HepG2 (cell line): ENCODE measurements at regions not wholly inside any gene's neighbourhood (a gene's known extent, or its start where the extent isn't known, plus 50 kb on each side); places are given as distances from the start of the nearest gene placed in this dataset.
"Not testable (repeated sequence)": the region's sequence is repeated elsewhere in the genome, so short reads cannot be mapped to it uniquely, and the experiment has no call there.

Experiments
- ATAC-seq: fragments of 200-7000 bp; cut with Tn5 transposase; 3 replicates; pipeline ENCODE4 v1.9.1; 2020; ENCODE audit warnings: mild to moderate bottlenecking, moderate library complexity
- BruUV-seq: library from RNA; stranded (reverse); fragments of 400-500 nt; replicated peaks from 2 replicates; lab custom pipeline; 2021; lab: Mats Ljungman, UMichigan
- CTCF ChIA-PET: fragments of 300-600 bp; formaldehyde crosslinking; extraction: SDS; loops from one replicate; lab custom pipeline; 2021; ENCODE audit warnings: low total read pairs, inconsistent platforms, low intra/inter-chr PET ratio; lab: Yijun Ruan, JAX
- POLR2A ChIA-PET: fragments of 350-600 bp; sonication (Branson Sonifier 250); formaldehyde crosslinking; loops from one replicate; lab custom pipeline; 2020; ENCODE audit warnings: antibody characterized with exemption, inconsistent platforms; lab: Yijun Ruan, JAX
- DNase-seq: peaks from one replicate; pipeline ENCODE4 v3.0.0-alpha.2; 2015; ENCODE audit warnings: low spot score
- FAIRE-seq: peaks from 3 replicates; lab custom pipeline; 2011; peaks lifted over from hg19 to GRCh38; lab: Jason Lieb, UNC
- H2AFZ ChIP-seq: one replicate; pipeline ENCODE4 v1.6.1; 2011; ENCODE audit warnings: low read length, inconsistent platforms
- H3K27ac ChIP-seq: fragments of 300-600 bp; 3 replicates; pipeline ENCODE4 v1.8.0; 2011; ENCODE audit warnings: mixed run types, mild to moderate bottlenecking, mixed read lengths, low read length, inconsistent platforms; ENCODE audit not compliant: insufficient read depth; ENCODE audit errors: extremely low read length
- H3K27me3 ChIP-seq, 2 experiments: fragments of 200-600 bp in 1 of 2; 2 replicates in 1 of 2; 3 replicates in 1 of 2; pipeline versions ENCODE4 v1.6.0 to v1.8.0; 2011; ENCODE audit warnings: low read length in 2 of 2, mild to moderate bottlenecking in 2 of 2, moderate library complexity in 2 of 2, inconsistent platforms in 1 of 2; ENCODE audit not compliant: insufficient read depth in 2 of 2, control insufficient read depth in 1 of 2
- H3K36me3 ChIP-seq, 2 experiments: fragments of 200-600 bp in 1 of 2; replicated peaks in 1 of 2; 2 replicates in 1 of 2; 3 replicates in 1 of 2; pipeline versions ENCODE4 v1.5.1 to v1.8.0; 2011; ENCODE audit warnings: low read length in 2 of 2, inconsistent platforms in 1 of 2; ENCODE audit not compliant: insufficient read depth in 2 of 2, control insufficient read depth in 1 of 2
- H3K4me1 ChIP-seq: 2 replicates; pipeline ENCODE4 v1.5.1; 2012; ENCODE audit warnings: low read length, inconsistent platforms; ENCODE audit not compliant: insufficient read depth
- H3K4me2 ChIP-seq: 2 replicates; pipeline ENCODE4 v1.6.0; 2011; ENCODE audit warnings: low read depth, low read length, inconsistent platforms
- H3K4me3 ChIP-seq, 3 experiments: fragments of 200-600 bp in 1 of 3; sonication (generic), shearing (Covaris generic) in 1 of 3; replicated peaks in 1 of 3; 2 replicates each; pipeline ENCODE4 v1.5.1; 2011 to 2016; ENCODE audit warnings: low read length in 3 of 3, inconsistent platforms in 2 of 3, low read depth in 2 of 3, mild to moderate bottlenecking in 2 of 3, control low read depth in 1 of 3, mixed read lengths in 1 of 3; ENCODE audit not compliant: insufficient read depth in 1 of 3
- H3K79me2 ChIP-seq: one replicate; pipeline ENCODE4 v1.6.1; 2011; ENCODE audit warnings: low read length, inconsistent platforms; ENCODE audit not compliant: insufficient read depth
- H3K9ac ChIP-seq: 2 replicates; pipeline ENCODE4 v1.6.0; 2011; ENCODE audit warnings: mild to moderate bottlenecking, low read depth, low read length, inconsistent platforms; ENCODE audit not compliant: insufficient read depth
- H3K9me3 ChIP-seq: 2 replicates; pipeline ENCODE4 v1.5.1; 2012; ENCODE audit warnings: mild to moderate bottlenecking, low read length
- H4K20me1 ChIP-seq: 2 replicates; pipeline ENCODE4 v1.6.0; 2011; ENCODE audit warnings: inconsistent platforms, mild to moderate bottlenecking, low read length, moderate library complexity; ENCODE audit not compliant: insufficient read depth
- AHR ChIP-seq: IDR thresholded peaks from 2 replicates; pipeline ENCODE4 v1.6.1; 2018; ENCODE audit warnings: missing genetic modification reagents, missing compliant biosample characterization
- GTF2F1 ChIP-seq: fragments of 150-350 bp; IDR thresholded peaks from 2 replicates; pipeline ENCODE4 v1.6.1; 2014; ENCODE audit warnings: low read length
- HNF1B ChIP-seq: sonication (generic); formaldehyde crosslinking; IDR thresholded peaks from 2 replicates; pipeline ENCODE4 v1.5.1; 2020; ENCODE audit warnings: mild to moderate bottlenecking, moderate library complexity, missing genetic modification reagents
- KLF13 ChIP-seq: sonication (generic); formaldehyde crosslinking; IDR thresholded peaks from 2 replicates; pipeline ENCODE4 v1.4.0; 2020; ENCODE audit warnings: mild to moderate bottlenecking, missing genetic modification reagents
- MED8 ChIP-seq: sonication (generic); formaldehyde crosslinking; IDR thresholded peaks from 2 replicates; pipeline ENCODE4 v1.8.1; 2023; ENCODE audit warnings: mild to moderate bottlenecking, missing genetic modification reagents; ENCODE audit not compliant: insufficient replicate concordance
- SRSF1 ChIP-seq: fragments of 200-400 bp; formaldehyde crosslinking; optimal IDR thresholded peaks from 2 replicates; pipeline ENCODE3; 2017; ENCODE audit warnings: mild to moderate bottlenecking, low read depth, low read length, moderate library complexity
- ZNF12 ChIP-seq: sonication (generic); formaldehyde crosslinking; IDR thresholded peaks from 2 replicates; pipeline ENCODE4 v1.5.0; 2020; ENCODE audit warnings: missing genetic modification reagents
- ZSCAN30 ChIP-seq: sonication (generic); formaldehyde crosslinking; IDR thresholded peaks from 2 replicates; pipeline ENCODE4 v1.5.0; 2020; ENCODE audit warnings: mild to moderate bottlenecking, missing genetic modification reagents
- WGBS: methylation state at CpG from one replicate; pipeline ENCODE4 v1.1.6; 2017; ENCODE audit warnings: low lambda C conversion rate; 5-methylcytosine and 5-hydroxymethylcytosine counted together
- in situ Hi-C: cut with HindIII; loops from 2 replicates; pipeline ENCODE4 v1.10.0; 2017; ENCODE audit warnings: low pct_unique_long_range_greater_than_20kb; ENCODE audit not compliant: extremely low pct_ligation_motif_present
- intact Hi-C: fragments of 100-400 bp; cut with micrococcal nuclease; formaldehyde crosslinking; loops from one replicate; pipeline ENCODE4 v1.10.0; 2022; ENCODE audit not compliant: unreplicated experiment
- TF ChIP-seq, protein P1 (sequence below): sonication (generic); formaldehyde crosslinking; IDR thresholded peaks from 2 replicates; pipeline ENCODE4 v1.4.0; 2020; ENCODE audit warnings: mild to moderate bottlenecking, low read depth, missing genetic modification reagents

GRCh38 chr16:76713191-76713590 lies 436.0 kb downstream of the CNTNAP4 start:
- Histone ChIP-seq H3K27me3 (no peaks in the 10 kb centered on the region), H3K79me2 (no peaks in the 10 kb centered on the region), H4K20me1 (no peaks in the 10 kb centered on the region), H3K9me3 (peaks cover 19% of the 10 kb centered on the region), H3K4me1 (no peaks in the 10 kb centered on the region)
- POLR2A ChIA-PET = no interaction called here
- ATAC-seq = no peak
- in situ Hi-C loops = no loop called here
- BruUV-seq = no TSS peak
- TF ChIP-seq GTF2F1 (no peak), MED8 (CRISPR knock-in tag) (no peak), HNF1B (CRISPR knock-in tag) (no peak), ZSCAN30 (no peak), SRSF1 (no peak), KLF13 (CRISPR knock-in tag) (no peak), ZNF12 (no peak), AHR (no peak)
- TF ChIP-seq, protein P1, sequence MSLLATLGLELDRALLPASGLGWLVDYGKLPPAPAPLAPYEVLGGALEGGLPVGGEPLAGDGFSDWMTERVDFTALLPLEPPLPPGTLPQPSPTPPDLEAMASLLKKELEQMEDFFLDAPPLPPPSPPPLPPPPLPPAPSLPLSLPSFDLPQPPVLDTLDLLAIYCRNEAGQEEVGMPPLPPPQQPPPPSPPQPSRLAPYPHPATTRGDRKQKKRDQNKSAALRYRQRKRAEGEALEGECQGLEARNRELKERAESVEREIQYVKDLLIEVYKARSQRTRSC (CRISPR knock-in tag) = no peak
- TF ChIP-seq, all 625 proteins: peak for 0
- Histone ChIP-seq H3K4me2 (no peak overlapping the region), H3K9ac (no peak overlapping the region), H3K36me3 (no peaks in the 10 kb centered on the region), H3K27ac (no peak overlapping the region), H3K4me3 (no peak overlapping the region), H2AFZ (no peak overlapping the region)
- intact Hi-C loops = no loop called here
- CTCF ChIA-PET = no interaction called here
- no peak for DNase-seq
- 2% methylated on average over 1 of the region's 1 CpG for WGBS
- FAIRE-seq = no peak

GRCh38 chr16:76716251-76716650 lies 439.1 kb downstream of the CNTNAP4 start:
- H3K36me3 ChIP-seq, ATAC-seq, FAIRE-seq, intact Hi-C loops, BruUV-seq, H3K4me3 ChIP-seq, H3K9ac ChIP-seq, H3K27ac ChIP-seq, H3K4me2 ChIP-seq, H3K79me2 ChIP-seq, H3K27me3 ChIP-seq, H2AFZ ChIP-seq, POLR2A ChIA-PET, H4K20me1 ChIP-seq, CTCF ChIA-PET, DNase-seq, H3K4me1 ChIP-seq, in situ Hi-C loops: not testable (repeated sequence)
- peaks cover 15% of the 10 kb centered on the region for H3K9me3 ChIP-seq
- 76% methylated on average over 3 of the region's 5 CpGs for WGBS
